Smooth muscle cell of the brain vasculature (primary cell): ENCODE measurements at regions not wholly inside any gene's neighbourhood (a gene's known extent, or its start where the extent isn't known, plus 50 kb on each side); places are given as distances from the start of the nearest gene placed in this dataset.

Experiments used
- DNase-seq: peaks from one replicate; pipeline ENCODE4 v3.0.0-alpha.2; 2012; ENCODE audit warnings: low read depth, low spot score

DNA sequence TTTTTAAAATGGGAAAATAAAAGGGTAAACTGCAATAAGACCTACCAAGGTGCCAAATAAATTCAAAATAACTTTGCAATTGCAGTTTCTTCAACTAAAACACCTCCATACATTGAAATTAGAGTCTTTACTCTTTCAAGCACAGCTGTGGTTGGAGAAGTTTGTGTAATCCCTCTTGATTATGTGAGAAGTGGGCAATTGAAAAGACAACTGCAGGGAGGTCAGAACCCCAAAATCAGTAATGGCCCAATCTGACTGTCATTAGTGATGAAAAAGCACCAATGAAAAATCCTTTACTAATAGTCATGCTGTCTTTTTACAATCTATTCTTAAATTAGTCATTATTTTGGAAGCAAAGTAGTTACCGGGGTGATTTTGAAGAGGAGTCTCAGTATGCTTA, 116.7 kb upstream of the RGMB start:
- no peak for DNase-seq

DNA sequence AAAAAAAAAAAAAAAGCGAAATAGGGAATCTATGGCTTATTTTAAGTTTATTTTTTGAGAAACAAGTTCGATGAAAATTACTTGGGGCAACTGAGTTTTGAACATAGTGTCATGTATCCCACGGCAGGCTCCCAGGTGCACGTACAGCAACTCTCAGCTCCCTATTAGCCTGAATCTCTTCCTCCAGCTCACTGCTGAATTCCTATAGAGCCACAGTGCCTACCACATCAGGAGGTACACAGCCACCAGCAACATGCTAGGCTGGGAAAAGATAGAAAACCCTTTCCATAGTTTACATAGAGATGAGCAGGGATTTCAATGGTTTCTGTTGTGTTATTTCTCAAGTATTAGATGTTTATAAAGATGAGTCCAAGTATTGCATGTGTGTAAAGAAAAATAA, 115.9 kb upstream of the RGMB start:
- DNase-seq = no peak

DNA sequence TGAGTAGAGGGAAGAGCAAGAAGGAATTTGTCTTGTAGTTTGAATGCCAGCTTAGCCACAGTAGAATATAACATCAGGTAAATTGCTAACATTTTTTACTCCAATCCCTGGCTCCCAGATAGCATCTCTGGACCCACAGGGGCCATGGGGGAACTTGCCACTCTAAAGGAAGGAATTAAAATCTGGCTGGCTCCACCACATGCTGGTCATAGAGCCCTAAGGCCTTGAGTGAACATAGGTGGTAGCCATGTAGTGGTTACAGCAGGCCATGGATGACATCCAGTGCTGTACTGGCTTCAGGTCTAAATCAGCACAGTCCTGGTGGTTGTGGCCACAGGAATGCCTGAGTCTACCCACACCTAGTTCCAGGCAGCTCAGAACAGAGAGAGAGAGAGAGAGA, 109.9 kb upstream of the RGMB start:
- DNase-seq = no peak

DNA sequence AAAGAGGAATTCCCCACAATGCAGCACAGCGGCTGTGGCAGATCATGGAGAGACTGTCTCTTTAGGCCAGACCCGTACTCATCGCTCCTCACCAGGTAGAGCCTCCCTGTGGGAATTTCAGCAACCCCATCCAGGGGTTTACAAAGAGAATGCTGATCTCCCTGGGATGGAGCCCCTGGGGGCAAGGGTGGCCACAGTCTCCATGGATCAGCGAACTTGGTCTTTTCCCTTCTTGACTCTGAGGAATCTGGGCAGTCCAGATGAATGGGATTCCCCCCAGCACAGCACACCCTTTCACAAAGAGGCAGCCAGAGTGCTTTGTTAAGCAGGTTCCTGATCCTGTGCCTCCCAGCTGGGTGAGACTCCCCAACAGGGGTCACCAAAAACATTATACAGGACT, 108.7 kb upstream of the RGMB start:
- no peak for DNase-seq

DNA sequence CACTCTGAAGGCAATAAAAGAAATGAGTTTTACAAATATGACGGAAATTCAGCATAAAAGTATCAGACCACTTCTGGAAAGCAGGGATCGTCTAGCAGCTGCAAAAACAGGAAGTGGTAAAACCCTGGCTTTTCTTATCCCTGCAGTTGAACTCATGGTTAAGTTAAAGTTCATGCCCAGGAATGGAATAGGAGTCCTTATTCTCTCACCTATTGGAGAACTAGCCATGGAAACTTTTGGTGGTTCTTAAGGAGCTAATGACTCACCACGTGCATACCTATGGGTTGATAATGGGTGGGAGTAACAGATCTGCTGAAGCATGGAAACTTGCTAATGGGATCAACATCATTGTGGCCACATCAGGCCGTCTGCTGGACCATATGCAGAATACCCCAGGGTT, 93.5 kb upstream of the RGMB start:
- DNase-seq = no peak

DNA sequence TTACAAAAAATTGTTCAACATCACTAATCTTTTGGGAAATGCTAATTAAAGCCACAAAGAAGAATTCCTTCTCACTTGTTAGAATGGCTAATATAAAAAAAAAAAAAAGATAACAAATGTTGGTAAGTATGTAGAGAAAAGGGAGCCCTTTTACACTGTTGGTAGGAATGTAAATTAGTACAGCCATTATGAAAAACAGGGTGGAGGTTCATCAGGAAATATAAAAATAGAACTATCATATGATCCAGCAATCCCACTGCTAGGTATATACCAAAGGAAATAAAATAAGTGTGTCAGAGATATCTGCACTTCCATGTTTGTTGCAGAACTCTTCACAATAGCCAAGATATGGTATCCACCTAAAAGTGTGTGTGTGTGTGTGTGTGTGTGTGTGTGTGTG, 83.5 kb upstream of the RGMB start:
- no peak for DNase-seq

DNA sequence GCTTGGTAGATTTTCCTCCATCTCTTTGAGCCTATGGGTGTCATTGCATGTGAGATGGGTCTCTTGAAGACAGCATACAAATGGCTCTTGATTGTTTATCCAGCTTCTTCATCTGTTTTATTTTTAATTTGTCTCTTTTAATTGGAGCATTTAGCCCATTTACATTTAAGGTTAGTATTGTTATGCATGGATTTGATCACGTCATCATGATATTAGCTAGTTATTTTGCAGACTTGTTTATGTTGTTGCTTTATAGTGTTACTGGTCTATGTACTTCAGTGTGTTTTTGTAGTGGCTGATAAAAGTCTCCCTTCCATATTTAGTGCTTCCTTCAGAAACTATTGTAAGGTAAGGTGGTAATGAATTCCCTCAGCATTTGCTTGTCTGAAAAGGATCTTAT, 78.6 kb upstream of the RGMB start:
- DNase-seq = no peak

DNA sequence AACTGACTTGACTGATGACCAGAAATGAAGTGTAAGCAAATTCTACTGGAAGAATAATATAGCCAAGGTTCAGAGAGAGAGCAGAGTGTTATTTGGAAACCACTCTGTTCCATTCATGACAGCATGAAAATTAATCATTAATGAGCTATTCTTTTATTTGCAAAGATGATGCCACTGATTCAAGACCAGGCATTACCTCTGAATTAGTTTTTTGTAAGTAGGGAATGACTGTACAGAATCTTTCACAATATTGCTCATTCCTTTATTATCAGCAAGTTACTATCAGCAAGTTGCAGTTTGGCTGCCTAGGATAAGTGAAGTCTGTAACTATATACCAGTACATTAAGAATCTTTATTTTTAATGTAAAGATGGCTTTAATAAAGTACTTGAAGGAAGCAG, 75.1 kb upstream of the RGMB start:
- DNase-seq = no peak

DNA sequence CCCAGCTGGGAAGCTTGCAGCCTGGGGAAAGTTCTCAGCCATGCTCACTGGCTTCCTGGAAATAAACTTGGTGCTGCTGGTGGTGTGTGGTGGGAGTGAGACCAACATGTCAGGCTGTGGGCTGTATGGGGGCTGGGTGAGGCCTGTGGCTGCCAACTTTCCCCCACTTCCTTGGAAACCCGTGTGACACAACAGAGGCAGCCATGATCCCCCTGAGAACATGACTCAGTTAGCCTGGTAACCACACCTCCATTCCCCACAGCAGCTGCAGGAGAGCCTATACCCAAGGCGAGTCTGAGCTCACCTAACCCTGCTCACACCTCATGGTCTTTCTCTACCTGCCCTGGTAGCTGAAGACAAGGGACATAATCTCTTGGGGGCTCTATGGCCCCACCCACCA, 72.7 kb upstream of the RGMB start:
- DNase-seq = no peak

DNA sequence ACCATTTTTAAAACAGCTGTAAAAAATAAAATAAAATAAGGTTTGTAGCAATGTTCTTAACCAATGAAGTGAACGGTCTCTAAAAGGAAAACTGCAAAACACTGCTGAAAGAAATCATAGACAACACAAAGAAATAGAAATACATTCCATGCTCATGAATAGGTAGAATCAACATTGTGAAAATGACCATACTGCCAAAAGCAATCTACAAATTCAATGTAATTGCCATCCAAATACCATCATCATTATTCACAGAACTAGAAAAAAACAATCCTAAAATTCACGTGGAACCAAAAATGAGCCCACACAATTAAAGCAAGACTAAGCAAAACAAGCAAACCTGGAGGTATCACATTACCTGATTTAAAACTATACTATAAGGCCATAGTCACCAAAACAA, 67.6 kb upstream of the RGMB start:
- DNase-seq = no peak

DNA sequence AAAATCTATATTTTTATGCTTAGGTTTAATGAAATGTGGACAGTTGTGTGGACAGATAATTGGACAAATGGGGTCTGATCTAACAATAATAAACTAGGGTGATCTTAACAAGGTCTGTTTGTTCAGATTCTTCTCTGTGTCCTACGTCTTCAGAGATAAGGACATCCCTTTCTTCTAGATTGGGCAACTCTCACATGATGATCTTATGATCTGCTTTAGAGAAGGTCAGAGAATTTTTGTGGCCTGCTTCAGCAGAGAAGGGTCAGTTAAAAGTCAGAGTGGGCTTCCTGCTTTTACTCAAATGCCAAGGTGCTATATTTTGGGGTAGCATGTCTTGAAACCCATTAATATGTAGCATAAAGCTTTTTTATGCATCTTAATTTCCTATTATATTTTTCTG, 63.8 kb upstream of the RGMB start:
- no peak for DNase-seq

DNA sequence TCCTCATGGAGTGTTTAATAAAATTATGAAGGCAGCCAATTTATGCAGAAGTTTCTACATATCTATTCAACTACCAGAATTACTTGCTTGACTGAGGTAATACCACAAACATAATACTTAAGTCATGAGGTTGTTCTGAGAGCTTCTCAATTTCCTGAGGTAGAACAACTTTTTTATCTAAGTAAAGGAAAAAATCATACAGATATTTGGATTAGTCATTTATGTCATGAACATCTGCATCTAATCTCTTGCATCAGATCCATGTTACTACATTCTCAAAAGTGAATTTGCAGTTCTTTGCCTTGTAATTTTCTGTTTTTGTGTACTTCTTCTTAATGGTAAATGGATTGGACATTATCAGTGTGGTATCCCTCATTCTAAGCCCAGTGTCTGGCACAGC, 60.4 kb upstream of the RGMB start:
- no peak for DNase-seq

DNA sequence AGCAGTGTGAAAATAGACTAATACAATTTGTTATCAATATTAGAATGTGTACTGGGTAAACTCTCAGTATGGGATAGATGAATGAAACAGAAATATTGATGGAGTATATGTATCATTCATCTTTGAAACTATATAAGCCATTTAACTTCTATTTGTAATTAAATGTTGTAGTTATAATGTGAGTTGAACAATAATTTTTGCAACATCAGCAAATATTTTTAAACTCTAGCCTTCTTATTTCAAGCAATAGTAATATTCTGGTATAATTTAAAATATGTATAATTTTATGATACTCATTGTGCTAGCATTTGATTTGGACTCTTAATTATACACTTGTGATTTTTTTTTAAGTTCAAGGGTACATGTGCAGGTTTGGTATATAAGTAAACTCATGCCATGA, 59.6 kb upstream of the RGMB start:
- DNase-seq = no peak

DNA sequence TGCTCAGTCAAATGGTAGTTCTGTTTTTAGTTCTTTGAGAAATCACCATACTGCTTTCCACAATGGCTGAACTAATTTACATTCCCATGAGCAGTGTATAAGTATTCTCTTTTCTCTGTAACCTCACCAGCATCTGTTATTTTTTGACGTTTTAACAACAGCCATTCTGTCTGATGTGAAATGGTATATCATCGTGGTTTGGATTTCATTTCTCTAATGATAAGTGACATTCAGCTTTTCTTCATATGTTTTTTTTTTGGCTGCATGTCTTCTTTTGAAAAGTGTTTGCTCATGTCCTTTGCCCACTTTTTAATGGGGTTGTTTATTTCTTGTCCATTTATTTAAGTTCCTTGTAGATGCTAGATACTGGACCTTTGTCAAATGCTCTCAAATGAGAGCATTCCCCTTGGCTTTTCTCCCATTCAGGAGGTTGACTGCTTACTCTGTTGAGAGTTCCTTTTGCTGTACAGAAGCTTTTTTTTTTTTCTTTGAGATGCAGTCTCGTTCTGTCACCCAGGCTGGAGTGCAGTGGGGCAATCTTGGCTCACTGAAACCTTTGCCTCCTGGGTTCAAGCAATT, 58.7 kb upstream of the RGMB start:
- DNase-seq = no peak

DNA sequence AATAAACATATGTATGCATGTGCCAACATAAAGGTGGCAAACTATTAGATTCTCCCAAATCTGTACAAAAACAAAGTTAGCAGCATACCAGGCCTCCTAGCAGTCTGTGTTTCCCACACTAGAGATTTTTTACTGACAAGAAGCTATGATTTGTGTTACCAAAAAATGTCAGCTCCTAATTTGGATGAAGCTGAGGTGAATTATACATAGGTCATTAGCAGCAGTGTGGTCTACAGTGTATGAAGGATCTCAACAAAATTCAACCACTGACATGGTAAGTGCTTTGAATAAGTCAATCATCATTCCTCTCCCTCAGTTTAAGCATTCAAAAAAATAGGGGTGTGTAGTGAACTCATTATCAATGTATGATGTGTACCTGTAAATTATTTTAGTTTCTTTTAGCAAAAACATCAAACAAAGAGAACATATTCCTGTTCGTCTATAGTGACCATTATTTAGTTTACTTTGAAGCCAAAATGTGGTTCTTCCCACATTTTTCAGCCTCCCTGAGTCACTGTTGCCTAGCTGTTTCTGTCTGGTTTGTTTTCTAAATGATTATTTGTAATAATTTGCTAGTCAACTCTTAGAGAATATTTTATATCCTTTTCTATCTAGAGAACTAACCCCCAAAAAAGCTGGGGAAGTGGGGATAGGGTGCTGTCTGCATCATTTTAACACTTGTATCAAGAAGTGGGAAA, 52.1 kb upstream of the RGMB start:
- DNase-seq = no peak

DNA sequence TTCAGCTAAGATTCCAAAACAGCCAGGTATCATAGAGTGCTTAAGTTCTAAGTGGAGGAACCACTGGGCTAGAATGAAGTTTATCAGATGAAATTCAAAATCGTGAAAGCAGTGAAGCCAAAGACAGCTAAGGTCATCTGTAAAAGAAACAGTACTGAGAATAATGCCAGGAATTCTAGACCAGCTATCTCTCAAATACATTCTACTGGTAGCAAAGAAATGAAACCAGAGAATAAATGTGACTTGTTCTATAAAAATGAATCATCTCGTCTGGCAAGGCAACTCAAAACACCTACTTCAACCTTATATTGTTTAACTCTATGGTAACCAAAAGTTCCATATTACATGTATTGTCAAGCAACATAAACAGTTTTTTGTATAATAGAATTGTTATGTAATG, 51.3 kb upstream of the RGMB start:
- DNase-seq = no peak

DNA sequence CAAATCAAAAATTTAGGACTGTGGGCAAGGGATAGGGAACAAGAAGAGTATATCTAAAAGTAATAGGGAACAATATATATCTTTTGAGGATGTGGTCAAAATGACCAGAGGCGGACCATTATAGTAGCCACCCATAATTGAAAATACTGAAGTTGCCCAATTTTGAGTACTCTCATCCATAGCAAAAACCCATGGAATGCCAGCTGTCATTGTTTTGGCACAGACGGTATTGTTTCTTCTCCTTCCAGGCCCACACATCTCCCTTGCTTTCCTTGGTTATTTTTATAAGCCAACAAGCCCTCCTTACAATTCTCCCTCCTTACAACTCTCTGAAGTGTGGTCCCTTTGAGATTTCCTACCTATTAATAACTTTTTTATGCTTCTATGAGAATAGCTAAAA, 50.4 kb upstream of the RGMB start:
- DNase-seq = no peak
